G401 (cell line): ENCODE measurements at regions not wholly inside any gene's neighbourhood (a gene's known extent, or its start where the extent isn't known, plus 50 kb on each side); places are given as distances from the start of the nearest gene placed in this dataset.

Experiments
- DNase-seq: peaks from one replicate; pipeline ENCODE4 v3.0.0-alpha.2; 2015; ENCODE audit warnings: low spot score
- in situ Hi-C: cut with HindIII; loops from 2 replicates; pipeline ENCODE4 v1.10.0; 2016; ENCODE audit warnings: low sequenced_read_pairs, mixed read lengths

DNA sequence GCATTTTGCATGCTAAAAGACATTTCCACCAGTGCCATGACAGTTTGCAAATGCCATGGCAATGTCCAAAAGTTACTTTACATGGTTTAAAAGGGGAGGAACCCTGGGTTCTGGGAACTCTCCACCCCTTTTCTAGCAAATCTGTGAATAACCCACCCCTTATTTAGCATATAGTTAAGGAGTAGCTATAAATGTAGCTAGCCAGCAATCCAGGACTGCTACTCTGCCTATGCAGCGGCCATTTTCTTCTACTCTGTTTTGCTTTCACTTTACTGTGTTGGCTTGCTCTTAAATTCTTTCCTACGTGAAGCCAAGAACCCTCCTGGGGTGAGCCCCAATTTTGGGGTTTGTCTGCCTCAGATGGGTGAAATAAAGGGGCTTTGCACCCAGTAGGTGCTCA lies 141.0 kb downstream of the PTPN11 start:
- DNase-seq: no peak
- in situ Hi-C loops: no loop called here

DNA sequence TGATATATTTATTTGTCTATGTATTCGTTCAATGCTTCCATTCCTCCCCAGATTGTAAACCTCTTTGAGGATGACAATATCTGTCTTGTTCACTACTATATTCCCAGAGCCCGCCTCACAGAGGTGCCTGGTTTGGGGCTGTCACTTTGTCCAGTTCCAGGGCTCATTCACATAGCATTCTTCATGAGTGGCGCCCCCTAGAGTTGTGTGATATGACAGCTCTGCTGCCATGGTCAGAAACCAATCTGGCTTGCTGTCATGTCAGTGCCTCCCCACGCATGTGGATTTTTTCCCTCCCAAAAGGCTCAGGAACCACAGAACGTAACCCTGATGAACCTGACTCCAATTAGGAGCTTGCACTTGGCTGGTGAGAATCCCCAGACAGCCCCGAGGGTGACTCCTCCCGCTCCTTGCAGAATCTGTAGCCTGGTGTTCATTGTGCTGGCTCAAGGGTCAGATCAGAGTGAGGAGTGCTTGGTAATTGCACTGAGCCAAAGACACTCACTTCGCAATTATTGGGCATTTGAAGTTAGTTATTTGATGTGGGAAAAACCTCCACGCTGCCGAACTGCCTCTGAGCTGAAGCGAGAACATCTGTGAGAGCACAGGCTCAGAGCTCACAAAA lies 145.5 kb downstream of the PTPN11 start:
- in situ Hi-C loops: no loop called here
- DNase-seq: no peak

DNA sequence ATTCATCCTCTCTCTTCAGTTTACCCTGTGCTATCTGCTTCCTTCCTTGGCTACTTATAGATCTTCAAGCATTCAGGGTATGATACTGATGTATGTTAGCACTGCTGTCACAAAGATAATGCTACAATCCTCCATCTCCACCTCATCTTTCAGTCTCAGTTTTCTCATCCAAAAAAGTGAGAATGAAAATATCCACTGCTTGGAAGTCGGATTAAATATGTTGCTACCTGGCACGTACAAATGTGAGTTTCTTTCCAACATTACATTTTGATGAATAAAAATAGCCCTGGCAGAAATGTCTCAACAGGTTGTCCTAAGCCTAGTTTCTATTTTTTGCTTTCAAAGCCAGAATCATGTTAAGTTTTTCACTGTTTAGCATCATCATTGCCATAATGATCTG lies 149.9 kb downstream of the PTPN11 start:
- in situ Hi-C loops: no loop called here

DNA sequence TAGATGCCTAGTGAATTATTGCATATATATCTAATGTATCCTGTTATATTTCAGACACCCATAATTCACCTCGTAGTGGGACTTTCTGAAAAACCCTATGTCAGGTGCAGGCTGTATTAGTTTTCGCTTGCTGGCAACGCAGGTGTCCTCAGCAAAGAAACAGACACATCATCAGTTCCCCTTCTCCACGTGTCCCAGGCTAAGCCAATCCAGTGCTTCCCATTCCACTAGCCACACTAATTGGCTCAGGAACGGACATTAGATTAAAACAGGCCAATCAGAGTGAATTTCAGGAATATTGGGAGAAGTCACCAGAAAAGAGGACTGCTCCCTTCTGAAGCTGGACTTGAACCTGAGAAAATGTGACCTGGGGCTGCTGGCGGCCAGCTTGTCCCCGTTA lies 151.3 kb downstream of the PTPN11 start:
- in situ Hi-C loops: no loop called here
- DNase-seq: no peak

More for the DNA sequence above, 149.9 kb downstream of the PTPN11 start:
- DNase-seq: peak; percentile 46

DNA sequence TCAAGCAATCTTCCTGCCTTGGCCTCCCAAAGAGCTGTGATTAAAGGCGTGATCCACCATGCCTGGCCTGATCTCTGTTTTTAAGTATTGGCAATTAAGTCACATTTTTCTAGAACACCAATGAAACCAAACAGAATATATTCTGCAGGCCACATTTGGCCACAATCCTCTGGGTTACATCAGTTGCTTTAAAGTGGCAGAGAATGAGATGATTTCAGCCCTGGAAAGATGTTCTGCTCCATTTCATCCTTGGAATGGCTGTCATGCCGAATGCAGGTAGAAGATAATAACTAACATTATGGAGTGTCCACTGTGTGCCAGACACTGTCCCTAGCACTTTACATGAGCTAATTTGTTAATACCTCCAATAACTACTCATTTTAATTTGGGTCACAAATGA lies 154.4 kb downstream of the PTPN11 start:
- in situ Hi-C loops: no loop called here

DNA sequence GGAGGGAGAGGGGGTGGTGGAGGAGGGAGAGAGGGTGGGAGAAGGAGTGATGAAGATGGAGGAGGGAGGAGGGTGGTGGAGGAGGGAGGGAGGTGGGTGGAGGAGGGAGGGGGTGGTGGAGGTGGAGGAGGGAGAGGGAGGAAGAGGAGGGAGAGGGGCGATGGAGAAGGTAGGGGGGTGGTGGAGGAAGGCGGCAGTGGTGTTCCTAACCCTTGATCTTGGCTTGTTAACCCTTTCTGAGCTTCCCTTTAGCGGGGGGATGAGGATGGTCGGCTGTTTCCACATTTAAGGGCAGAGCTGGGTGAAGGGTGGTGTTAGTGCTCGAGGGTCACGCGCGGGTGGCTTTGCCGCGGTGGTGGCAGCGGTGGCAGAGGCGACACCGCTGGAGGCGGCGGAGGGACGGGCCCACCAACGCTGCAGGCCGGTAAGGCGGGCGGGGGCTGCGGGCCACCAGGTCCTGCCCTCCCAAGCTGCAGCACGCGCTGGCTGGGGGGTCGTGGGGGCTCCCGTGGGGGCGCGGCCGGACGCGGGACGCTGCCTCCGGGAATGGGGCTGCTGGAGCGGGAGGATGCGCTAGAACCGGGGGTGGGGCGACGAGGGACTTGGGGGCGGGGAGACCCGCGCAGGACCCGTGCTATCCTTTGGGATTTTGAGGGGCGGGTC lies 156.3 kb downstream of the PTPN11 start:
- no peak for DNase-seq
- in situ Hi-C loops: no loop called here

More for the DNA sequence above, 154.4 kb downstream of the PTPN11 start:
- no peak for DNase-seq

DNA sequence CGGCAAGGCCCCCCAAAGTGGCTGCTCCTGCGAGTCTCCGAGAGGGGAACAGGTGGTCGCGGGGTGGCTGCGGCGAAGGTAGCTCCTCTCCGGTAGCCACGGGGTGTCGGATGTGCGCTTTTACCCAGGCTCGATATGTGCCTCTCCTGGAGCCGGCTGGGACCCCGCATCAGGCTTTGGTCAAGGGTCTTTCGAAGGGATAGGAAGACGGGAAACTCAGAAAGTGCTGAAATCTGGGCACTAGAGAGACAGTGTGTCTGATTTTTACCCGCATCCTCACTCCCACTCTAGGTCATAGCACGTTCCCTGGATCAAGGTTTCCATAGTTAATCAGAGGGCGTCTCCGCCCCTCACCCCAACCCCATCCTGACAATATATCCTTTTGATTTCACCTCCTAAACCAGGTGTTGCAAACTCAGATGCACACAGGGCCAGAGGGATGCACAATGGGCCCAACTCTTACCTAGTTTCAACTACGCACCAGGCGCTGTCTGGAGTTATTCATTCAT lies 156.9 kb downstream of the PTPN11 start:
- DNase-seq: no peak
- in situ Hi-C loops: no loop called here

DNA sequence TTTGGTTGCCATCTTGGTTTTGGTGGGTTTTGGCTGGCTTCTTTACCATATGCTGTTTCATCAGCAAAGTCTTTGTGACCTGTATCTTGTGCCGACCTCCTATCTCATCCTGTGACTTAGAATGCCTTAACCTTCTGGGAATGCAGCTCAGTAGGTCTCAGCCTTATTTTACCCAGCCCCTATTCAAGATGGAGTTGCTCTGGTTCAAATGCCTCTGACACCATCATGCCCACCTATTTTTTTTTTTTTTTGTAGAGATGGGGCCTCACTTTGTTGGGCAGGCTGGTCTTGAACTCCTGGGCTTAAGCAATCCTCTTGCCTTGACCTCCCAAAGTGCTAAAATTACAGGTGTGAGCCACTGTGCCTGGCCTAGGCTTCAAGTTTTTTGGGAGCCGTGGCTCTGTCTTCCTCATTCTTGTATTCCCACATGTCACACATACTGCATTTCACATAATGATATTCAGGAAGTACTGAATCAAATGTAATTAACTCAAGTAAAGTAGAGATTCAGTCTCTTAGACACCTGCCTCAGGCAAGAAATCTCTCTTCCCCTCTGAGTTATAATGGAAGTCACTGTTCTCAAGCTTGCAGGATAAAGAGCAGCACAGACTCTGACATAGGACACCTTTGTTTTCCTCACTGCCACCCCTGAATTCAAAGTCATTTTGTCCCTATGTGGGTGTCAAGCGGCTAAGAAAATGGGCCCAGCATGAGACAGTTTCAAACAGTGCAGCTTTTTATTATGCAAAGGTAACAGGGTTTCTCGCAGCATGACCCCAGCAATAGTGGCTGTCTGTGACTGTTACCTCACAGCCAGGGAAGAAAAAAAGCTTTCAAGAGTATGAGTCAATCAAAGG lies 159.0 kb downstream of the PTPN11 start:
- no peak for DNase-seq
- in situ Hi-C loops: no loop called here

DNA sequence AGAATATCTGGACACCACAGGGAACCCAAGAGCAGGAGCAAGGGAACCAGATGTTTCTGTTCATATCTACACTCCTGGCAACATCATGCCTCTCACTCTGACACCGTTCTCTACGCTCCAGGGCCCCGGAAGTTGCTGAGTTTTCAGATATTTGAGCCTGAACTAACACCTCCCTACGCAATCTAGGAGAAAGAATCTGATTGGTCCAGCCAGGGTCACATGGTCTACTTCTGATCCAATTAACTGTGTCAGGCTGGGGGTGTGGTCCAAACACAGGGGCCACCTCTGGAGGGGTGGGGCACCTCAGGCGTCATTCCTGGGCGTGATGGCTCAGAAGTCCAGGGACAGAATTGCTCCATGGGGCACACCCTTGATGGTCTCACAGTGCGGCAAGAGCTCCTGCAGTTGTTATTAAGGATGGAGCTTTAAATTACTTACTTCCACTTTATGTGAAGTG lies 165.5 kb downstream of the PTPN11 start:
- no peak for DNase-seq
- in situ Hi-C loops: no loop called here

DNA sequence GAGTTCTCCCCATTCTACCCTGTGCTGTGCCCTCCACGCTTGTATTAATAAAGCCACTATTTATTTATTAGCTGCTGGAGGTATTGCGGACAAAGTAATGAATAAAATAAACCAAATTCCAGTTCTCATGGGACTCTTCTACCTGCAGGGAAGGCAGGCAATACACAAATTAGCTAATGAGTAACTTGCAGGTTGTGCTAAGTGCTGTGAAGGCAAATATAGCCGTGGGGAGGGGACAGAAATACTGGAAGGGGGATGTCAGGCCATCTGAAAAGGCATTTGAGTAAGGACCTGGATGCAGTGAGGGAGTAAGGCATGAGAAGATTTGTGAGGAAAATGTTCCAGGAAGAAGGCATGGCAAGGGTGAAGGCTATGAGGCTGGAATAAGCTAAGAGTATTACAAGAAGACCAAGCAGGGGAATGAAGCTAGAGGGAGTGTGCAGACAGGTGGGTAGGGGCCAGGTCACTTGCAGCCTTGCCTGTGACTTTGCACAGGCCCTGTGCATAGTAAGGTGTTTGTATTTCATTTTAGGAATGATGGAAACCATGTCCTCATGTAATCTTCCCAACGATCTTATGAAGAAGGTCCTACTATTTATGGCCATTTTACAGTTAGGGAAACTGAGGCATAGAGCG lies 167.5 kb downstream of the PTPN11 start:
- in situ Hi-C loops: no loop called here

DNA sequence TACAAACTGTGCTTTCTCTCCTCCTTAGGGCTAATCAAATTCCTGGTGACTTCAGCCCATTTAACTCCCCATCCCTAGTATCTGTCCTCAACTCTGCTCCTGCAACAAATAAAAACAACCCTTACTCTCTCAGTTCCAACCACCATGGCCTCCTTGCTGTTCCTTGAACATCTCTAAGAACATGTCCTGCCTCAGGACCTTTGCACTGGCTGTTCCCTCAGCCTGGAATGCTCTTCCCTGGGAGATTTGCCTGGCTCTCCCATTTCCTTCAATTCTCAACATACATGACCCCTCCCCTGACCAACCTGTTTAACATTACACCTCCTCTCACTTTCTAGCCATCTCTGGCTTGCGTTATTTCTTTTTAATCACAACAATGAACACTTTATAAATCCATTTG lies 170.5 kb downstream of the PTPN11 start:
- in situ Hi-C loops: no loop called here
- DNase-seq: no peak

More for the DNA sequence above, 167.5 kb downstream of the PTPN11 start:
- no peak for DNase-seq

DNA sequence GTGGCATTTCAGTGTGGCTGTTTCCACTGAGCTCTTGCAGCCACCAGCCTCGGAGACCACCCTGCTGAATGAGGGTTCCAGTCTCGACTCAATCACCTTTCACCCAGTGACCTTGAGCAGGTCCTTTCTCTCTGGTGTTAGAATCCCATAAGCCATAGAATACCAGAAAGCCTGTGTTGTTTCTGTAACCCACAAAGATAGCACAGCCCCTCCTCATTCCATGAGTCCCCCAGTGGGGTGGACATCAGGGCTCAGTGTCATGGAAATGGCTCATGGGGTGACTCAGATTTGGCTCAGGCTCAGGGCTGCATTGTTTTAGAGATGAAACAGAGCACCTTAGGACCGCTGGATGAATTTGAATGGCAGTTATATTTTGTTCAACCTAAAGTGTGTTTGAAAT lies 171.5 kb downstream of the PTPN11 start:
- in situ Hi-C loops: no loop called here
- no peak for DNase-seq

DNA sequence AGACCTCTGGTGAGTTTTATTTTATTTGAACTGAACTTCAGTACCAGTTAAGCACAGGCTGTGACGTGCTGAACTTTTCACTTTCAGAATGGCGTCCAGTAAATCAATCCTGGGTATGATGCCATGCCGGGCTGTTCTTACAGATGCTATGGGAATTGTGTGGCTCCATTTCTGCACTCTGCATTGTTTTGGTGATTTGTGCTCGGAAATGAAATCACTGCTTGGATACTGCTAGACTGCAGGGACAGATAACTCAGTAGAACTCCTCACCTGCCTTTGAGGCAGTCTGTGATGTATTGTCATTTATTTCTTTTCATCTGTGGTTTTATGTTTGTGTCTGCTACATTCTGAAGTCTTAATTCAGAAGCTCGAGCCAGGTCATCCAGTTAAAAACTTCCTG lies 172.7 kb downstream of the PTPN11 start:
- in situ Hi-C loops: no loop called here
- no peak for DNase-seq

DNA sequence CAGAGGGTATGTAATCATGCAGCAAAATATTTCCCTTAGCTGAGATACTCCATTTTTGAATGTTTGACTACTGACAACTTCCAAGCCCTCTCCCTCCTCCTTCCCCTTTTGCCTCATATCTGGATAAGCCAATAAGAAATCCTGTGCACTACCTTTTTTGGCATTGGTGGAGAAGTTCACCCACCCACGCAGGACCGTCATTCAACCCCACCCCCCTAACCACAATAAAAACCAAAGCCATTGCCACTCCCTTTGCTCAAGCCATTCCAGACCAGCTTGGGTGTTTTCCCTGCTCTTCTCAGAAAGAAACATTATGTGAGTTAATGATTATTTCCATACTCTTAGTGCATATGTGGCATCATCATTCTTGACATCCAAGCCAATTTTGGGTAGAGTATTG lies 176.7 kb downstream of the PTPN11 start:
- no peak for DNase-seq
- in situ Hi-C loops: no loop called here

DNA sequence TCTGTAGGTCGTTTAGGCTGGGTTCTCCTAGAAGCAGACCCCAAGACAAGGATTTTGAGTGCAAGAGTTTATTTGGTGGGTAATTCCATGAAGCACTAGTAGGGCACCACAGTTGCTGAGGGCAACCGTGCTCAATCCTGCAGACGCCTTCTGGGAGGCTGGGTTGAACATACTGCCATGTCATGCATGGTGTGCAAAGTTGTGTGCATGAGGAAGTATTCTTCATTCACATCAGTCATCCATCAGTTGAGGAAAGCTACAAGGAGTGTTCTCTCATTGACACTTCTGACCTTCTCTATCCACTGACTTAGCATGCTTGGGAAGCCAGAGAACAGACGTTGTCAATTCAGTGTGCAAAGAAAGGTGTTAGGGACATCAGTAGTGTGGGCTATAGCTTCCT lies 179.2 kb downstream of the PTPN11 start:
- in situ Hi-C loops: no loop called here
- DNase-seq: no peak

DNA sequence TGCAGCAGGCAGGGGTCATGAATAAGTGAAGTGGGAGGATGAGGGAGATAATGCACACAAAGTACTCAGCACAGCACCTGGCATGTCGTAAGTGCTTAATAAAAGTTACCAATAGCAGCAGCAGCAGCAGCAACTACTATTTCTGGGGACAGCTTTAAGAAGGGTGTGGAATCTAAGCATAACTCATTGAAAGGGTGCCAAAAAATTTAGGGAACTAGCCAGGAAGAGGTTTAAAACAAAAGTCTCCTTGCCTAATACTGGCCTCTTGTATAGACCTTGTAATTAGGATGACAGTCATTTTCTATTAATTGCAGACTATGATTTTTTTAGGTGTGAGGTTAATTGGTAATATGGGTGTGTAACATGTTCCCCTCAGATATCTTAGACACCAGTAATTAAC lies 179.9 kb downstream of the PTPN11 start:
- in situ Hi-C loops: no loop called here

DNA sequence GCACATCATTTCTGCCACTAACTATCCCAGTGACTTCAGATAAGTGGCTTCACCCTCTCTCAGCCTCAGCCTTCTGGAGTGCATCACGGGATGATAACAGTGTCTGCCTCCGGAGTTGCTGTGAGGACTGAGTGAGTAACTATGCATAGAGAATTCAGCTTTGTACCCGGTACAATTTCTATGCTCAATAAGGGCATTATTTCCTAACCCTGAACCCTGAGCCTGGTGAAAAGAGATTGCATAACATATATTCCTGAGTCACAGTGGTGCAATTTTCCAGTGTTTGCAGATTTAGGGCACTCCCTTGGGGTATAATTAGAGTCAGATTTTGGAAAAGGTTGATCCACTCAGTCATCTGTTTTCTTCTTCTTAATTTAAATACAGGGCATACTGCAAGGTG lies 181.1 kb downstream of the PTPN11 start:
- DNase-seq: no peak
- in situ Hi-C loops: no loop called here

More for the DNA sequence above, 179.9 kb downstream of the PTPN11 start:
- DNase-seq: no peak

DNA sequence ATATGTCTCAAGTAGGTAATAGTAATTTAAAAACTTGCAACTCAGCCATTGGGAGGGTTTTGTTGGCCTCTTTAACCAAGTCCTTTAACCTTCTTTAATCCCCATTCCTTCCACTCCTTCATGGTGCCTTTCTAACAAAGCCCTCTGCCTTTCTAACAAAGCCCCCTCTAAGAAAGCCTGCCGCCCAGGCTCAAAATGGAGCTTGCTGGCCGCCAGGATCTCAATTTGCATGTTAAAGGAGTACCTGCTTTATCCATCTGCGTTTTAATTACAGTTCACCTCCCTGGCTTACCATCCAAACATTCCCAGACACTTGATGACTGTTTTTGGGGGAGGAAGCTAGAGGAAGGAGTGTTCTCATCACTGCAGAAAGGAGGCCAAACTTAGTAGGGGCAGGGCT lies 183.4 kb downstream of the PTPN11 start:
- in situ Hi-C loops: no loop called here

DNA sequence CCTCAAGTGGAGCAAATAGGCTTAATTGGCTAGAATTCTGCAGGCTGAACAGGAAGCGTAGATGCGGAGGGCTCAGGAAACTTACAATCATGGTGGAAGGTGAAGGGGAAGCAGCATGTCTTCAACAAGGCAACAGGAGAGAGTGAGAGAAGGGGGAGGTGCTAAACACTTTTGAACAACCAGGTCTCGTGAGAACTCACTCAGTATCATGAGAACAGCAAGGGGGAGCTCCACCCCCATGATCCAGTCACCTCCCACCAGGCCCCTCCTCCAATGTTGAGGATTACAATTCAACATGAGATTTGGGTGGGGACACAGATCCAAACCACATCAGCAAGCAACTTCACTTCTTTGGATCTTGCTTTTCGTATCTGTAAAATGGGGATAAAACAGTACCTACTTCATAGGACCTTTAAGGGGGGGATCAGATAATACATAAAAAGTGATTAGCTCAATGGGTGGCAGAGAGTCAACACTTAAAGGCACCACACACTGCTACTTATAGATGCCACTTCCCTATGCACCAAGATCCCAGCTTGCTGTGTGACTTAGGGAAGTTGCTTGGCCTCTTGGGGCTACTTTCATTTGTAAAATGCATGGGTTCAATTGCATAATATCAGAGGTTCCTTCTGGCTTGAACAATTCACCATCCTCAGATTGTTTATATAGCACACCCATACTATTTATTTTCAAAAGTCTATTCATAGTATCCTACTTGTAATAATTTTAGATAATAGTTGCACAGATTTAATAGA lies 184.8 kb upstream of the RPH3A start:
- no peak for DNase-seq
- in situ Hi-C loops: no loop called here

More for the DNA sequence above, 183.4 kb downstream of the PTPN11 start:
- no peak for DNase-seq
